Testis (tissue), 2 donors: ENCODE measurements at regions not wholly inside any gene's neighbourhood (a gene's known extent, or its start where the extent isn't known, plus 50 kb on each side); places are given as distances from the start of the nearest gene placed in this dataset.
"Not testable (repeated sequence)": the region's sequence is repeated elsewhere in the genome, so short reads cannot be mapped to it uniquely, and the experiment has no call there.

ENCODE experiments used
- DNase-seq: peaks from one replicate; pipeline ENCODE4 v3.0.0-alpha.2; 2019
- H3K27ac ChIP-seq, 2 donors: fragments of 200-600 bp; sonication (generic); one replicate each; pipeline ENCODE4 v1.5.1; 2019
- H3K27me3 ChIP-seq: fragments of 200-600 bp; sonication (generic); one replicate; pipeline ENCODE4 v1.5.1; 2019
- H3K36me3 ChIP-seq: fragments of 200-600 bp; sonication (generic); one replicate; pipeline ENCODE4 v1.5.1; 2017; ENCODE audit warnings: low read depth; ENCODE audit errors: missing control alignments
- H3K4me1 ChIP-seq: fragments of 200-600 bp; sonication (generic); one replicate; pipeline ENCODE4 v1.5.1; 2019
- H3K4me3 ChIP-seq, 2 donors: fragments of 200-600 bp; sonication (generic); one replicate each; pipeline ENCODE4 v1.5.1; 2017 to 2019
- H3K9me3 ChIP-seq: fragments of 200-600 bp; sonication (generic); one replicate; pipeline ENCODE4 v1.5.1; 2017
- POLR2A ChIP-seq: fragments of 450-650 bp; IDR thresholded peaks from one replicate; pipeline ENCODE4 v1.6.1; 2017; ENCODE audit warnings: antibody characterized with exemption, mild to moderate bottlenecking, moderate library complexity
- WGBS, 2 donors: methylation state at CpG; one replicate each; pipeline ENCODE4 v1.1.5; 2018; 5-methylcytosine and 5-hydroxymethylcytosine counted together
- intact Hi-C: fragments of 100-400 bp; cut with DNase I; formaldehyde crosslinking; loops from one replicate; pipeline ENCODE4 v1.15.1; 2023; ENCODE audit warnings: low total_unique reads
- TF ChIP-seq, protein P1 (sequence below), 3 experiments: fragments of 450-650 bp in 2 of 3; fragments of 200-600 bp in 1 of 3; sonication (generic) in 1 of 3; IDR thresholded peaks; one replicate each; pipeline ENCODE4 v1.5.1; 2016 to 2019; ENCODE audit warnings: antibody characterized with exemption in 3 of 3, mild to moderate bottlenecking in 2 of 3, moderate library complexity in 1 of 3

DNA sequence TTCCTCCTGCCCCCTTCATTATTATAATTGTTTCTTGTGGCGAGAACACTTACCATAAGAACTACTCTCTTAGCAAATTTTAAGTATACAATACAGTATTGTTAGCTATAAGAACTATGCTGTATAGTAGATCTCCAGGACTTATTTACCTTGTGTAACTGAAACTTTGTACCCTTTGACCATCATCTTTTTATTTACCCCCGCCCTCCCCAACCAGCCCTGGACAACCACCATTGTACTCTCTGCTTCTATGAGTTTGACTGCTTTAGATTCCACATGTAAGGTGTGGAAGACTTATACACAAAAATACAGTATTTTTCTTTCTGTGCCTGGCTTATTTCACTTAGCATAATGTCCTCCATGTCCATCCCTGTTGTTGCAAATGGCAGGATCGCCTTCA, 161.1 kb downstream of the PHF8 start:
- DNase-seq: no peak
- H3K9me3 ChIP-seq: no peaks in the 10 kb centered on the region
- H3K4me1 ChIP-seq: no peaks in the 10 kb centered on the region
- H3K27me3 ChIP-seq: no peaks in the 10 kb centered on the region
- 92% methylated on average over 3 of the region's 3 CpGs for WGBS, 2 donors
- no peak overlapping the region for H3K4me3 ChIP-seq
- no peak overlapping the region for H3K27ac ChIP-seq
- intact Hi-C loops: no loop called here
- no peak for TF ChIP-seq POLR2A
- TF ChIP-seq, protein P1, sequence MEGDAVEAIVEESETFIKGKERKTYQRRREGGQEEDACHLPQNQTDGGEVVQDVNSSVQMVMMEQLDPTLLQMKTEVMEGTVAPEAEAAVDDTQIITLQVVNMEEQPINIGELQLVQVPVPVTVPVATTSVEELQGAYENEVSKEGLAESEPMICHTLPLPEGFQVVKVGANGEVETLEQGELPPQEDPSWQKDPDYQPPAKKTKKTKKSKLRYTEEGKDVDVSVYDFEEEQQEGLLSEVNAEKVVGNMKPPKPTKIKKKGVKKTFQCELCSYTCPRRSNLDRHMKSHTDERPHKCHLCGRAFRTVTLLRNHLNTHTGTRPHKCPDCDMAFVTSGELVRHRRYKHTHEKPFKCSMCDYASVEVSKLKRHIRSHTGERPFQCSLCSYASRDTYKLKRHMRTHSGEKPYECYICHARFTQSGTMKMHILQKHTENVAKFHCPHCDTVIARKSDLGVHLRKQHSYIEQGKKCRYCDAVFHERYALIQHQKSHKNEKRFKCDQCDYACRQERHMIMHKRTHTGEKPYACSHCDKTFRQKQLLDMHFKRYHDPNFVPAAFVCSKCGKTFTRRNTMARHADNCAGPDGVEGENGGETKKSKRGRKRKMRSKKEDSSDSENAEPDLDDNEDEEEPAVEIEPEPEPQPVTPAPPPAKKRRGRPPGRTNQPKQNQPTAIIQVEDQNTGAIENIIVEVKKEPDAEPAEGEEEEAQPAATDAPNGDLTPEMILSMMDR (IDR thresholded peaks at IDR 0.05): no peak
- H3K36me3 ChIP-seq: no peaks in the 10 kb centered on the region

DNA sequence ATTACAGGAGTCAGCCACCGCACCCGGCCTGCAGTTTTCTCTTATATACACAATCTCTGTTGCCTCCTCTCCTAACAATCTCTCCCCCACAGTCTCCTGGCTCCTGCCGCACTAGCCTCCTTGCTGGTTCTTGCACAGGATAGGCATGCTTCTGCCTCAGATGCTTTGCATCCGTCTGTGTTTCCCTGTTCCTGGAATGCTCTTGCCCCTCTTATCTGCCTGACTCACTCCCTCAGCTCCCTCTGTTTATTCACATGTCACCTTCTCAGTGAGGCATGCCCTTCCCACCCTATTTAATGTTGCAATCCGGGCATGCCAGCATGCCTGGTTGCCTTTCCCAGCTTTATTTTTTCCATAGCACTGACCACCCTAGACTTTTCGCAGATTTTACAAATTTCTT, 161.9 kb downstream of the PHF8 start:
- H3K4me3 ChIP-seq: no peak overlapping the region
- no peaks in the 10 kb centered on the region for H3K27me3 ChIP-seq
- intact Hi-C loops: no loop called here
- TF ChIP-seq POLR2A: no peak
- TF ChIP-seq, protein P1 (IDR thresholded peaks at IDR 0.05): no peak
- 34 to 39% methylated on average over 5 to 6 of the region's 6 CpGs for WGBS, 2 donors
- no peaks in the 10 kb centered on the region for H3K4me1 ChIP-seq
- no peaks in the 10 kb centered on the region for H3K9me3 ChIP-seq
- H3K27ac ChIP-seq: no peak overlapping the region
- H3K36me3 ChIP-seq: no peaks in the 10 kb centered on the region
- DNase-seq: peak; percentile 22

DNA sequence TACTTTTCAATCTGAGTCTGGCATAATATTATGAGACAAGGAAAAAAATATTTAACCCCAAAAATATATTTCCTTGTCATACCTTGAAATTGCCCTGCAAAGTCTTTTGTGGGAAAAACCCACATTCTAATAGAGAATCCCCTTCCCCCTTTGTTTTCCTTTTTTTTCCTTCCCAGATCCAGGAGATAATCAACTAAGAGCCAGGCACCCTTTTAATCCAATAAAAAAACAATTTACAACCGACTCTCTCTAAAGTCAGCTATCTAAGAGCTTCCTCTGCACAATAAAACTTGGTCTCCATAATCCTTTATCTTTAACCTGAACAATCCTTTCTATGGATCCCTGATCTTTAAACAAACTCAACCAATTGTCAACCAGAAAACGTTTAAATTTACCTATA, 163.5 kb downstream of the PHF8 start:
- H3K9me3 ChIP-seq, H3K27me3 ChIP-seq, H3K4me1 ChIP-seq, DNase-seq, intact Hi-C loops, H3K4me3 ChIP-seq, H3K36me3 ChIP-seq, H3K27ac ChIP-seq: not testable (repeated sequence)
- 57 to 59% methylated on average over 2 of the region's 2 CpGs for WGBS, 2 donors

DNA sequence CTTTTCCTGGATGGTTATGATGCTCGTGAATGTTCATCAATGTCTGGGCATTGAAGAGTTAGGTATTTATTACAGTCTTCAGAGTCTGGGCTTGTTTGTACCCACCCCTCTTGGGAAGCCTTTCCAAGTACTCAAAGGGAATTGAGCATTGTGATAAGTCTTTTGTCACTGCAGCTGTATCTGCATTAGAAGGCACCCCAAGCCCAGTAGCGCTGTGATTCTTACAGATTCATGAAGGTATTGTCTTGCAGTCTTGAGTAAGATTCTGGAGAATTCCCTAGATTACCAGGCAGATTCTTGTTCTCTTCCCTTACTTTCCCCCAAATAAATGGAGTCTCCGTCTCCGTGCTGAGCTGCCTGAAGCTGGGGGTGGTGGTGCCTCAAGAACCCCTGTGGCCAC, 173.4 kb upstream of the HUWE1 start:
- no peaks in the 10 kb centered on the region for H3K27me3 ChIP-seq
- TF ChIP-seq, protein P1 (IDR thresholded peaks at IDR 0.05): no peak
- no peak for TF ChIP-seq POLR2A
- no peak overlapping the region for H3K4me3 ChIP-seq
- H3K27ac ChIP-seq: no peak overlapping the region
- H3K9me3 ChIP-seq: no peaks in the 10 kb centered on the region
- WGBS, 2 donors: 89% methylated on average over 4 of the region's 4 CpGs; no CpG with 5 or more reads in 1 of the 2 donors
- no peak for DNase-seq
- intact Hi-C loops: no loop called here
- H3K4me1 ChIP-seq: no peaks in the 10 kb centered on the region
- no peaks in the 10 kb centered on the region for H3K36me3 ChIP-seq

DNA sequence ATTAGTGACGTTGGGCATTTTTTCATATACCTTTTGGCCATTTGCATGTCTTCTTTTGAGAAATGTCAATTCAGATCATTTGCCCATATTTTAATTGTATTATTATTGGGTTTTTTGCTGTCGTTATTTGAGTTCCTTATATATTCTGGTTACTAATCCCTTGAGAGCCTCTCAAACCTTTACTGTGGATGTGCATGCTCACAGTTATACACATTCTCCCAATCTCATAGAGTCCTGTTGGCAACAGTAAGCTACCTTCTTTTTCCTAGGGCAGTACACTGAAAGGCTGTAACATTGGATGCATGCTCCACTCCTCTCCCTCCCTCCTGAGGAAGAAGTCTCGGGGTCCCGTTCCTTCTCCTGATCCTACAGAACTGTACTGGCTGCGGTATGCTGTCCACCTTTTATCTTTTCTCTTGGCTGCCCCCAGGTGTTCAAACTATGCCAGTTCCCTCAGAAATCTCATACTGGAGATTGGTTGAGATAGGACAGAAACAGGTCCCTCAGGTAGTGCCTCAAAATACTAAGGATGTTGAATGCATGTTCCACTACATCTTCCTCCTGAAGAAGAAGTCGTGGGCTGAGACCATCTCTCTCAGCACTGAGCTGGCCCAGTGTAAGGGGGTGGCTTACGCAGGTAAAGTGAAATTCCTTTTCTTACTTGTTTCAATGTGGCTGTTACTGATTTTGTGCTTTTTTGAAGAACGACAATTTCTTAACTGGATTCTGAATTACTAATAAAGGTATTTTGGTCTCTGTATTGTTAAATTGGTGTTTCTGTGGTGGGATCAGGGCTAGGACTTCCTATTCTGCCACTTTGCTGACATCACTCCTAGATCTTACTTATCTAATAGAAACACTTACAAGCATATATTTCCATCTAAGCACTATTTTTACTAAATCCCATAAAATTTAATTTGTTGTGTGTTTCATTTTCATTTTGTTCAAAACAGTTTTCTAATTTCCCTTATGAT, 145.4 kb upstream of the HUWE1 start:
- intact Hi-C loops: no loop called here
- 44 to 56% methylated on average over 7 to 8 of the region's 8 CpGs for WGBS, 2 donors

More for the DNA sequence above, 145.4 kb upstream of the HUWE1 start:
- Histone ChIP-seq H3K9me3 (no peaks in the 10 kb centered on the region), H3K27ac (no peak overlapping the region), H3K4me1 (no peaks in the 10 kb centered on the region), H3K36me3 (no peaks in the 10 kb centered on the region), H3K4me3 (no peak overlapping the region), H3K27me3 (no peaks in the 10 kb centered on the region)
- DNase-seq: peak; percentile 42
- TF ChIP-seq POLR2A: no peak
- TF ChIP-seq, protein P1 (IDR thresholded peaks at IDR 0.05): peak in 1 of 3 experiments; percentile 22
